Hepatocyte (in vitro differentiated cells): ENCODE measurements at regions not wholly inside any gene's neighbourhood (a gene's known extent, or its start where the extent isn't known, plus 50 kb on each side); places are given as distances from the start of the nearest gene placed in this dataset.

Source experiments
- CTCF ChIP-seq: fragments of 200-600 bp; sonication (generic); IDR thresholded peaks from 2 replicates; pipeline ENCODE4 v1.5.1; 2016; ENCODE audit warnings: antibody characterized with exemption, mild to moderate bottlenecking; ENCODE audit not compliant: poor library complexity
- EZH2phosphoT487 ChIP-seq: fragments of 200-600 bp; sonication (generic); IDR thresholded peaks from one replicate; pipeline ENCODE4 v1.6.1; 2018; ENCODE audit warnings: antibody characterized with exemption, mild to moderate bottlenecking, low read depth, moderate library complexity; ENCODE audit not compliant: unreplicated experiment, severe bottlenecking

DNA sequence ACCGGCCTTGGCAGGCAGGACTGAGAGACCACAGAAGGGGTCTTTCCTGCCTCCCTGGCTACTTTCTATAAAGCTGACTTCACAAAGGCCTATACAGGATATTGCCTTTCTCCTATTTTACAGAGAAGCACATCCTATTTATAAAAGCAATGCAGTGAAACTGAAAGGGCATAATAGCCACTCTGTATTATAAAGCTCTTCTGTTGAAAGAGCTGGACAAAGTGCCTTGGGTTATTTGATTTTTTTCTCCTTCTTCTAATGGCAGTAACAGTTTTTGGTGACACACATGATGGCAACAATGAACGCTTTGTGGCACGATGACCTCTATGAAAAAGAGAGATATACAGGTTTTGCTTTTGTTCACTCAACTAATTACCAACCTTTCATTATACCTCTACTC, 281.1 kb downstream of the ZNF516 start:
- TF ChIP-seq CTCF (no peak), EZH2phosphoT487 (no peak)
